Tibial nerve (tissue), 3 donors: ENCODE measurements at regions not wholly inside any gene's neighbourhood (a gene's known extent, or its start where the extent isn't known, plus 50 kb on each side); places are given as distances from the start of the nearest gene placed in this dataset.

Experiments
- POLR2A ChIP-seq, 2 donors: fragments of 450-650 bp; IDR thresholded peaks; one replicate each; pipeline ENCODE4 v1.6.1; 2017; ENCODE audit warnings: antibody characterized with exemption in 2 of 2, mild to moderate bottlenecking in 2 of 2, moderate library complexity in 2 of 2
- TF ChIP-seq, protein P1 (sequence below), 5 experiments: fragments of 200-600 bp in 3 of 5; fragments of 450-650 bp in 2 of 5; sonication (generic) in 3 of 5; IDR thresholded peaks; one replicate each; pipeline ENCODE4 v1.5.1; 2016 to 2019; ENCODE audit warnings: antibody characterized with exemption in 5 of 5, mild to moderate bottlenecking in 3 of 5, moderate library complexity in 2 of 5

DNA sequence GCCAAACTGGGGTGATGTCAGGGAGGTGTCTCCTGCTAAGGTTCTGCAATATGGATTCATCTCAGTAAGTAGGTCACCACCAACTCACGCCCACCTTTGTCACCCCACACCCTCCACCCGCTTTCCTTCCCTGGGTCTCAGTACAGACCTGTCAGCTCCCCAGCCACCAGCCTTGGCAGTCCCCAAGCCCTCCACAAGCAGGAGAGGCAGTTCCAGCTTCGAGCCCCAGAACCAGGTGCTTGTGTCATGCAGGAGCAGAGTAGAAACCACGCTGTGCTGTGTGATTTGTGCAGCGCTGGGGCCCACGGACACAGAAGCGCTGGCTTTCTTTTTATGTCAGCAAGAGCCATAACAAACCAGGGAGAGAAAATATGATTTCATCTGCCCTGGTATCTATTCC is 89.0 kb upstream of the CDH4 start:
- TF ChIP-seq, protein P1, sequence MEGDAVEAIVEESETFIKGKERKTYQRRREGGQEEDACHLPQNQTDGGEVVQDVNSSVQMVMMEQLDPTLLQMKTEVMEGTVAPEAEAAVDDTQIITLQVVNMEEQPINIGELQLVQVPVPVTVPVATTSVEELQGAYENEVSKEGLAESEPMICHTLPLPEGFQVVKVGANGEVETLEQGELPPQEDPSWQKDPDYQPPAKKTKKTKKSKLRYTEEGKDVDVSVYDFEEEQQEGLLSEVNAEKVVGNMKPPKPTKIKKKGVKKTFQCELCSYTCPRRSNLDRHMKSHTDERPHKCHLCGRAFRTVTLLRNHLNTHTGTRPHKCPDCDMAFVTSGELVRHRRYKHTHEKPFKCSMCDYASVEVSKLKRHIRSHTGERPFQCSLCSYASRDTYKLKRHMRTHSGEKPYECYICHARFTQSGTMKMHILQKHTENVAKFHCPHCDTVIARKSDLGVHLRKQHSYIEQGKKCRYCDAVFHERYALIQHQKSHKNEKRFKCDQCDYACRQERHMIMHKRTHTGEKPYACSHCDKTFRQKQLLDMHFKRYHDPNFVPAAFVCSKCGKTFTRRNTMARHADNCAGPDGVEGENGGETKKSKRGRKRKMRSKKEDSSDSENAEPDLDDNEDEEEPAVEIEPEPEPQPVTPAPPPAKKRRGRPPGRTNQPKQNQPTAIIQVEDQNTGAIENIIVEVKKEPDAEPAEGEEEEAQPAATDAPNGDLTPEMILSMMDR (IDR thresholded peaks at IDR 0.05) = no peak
- no peak for TF ChIP-seq POLR2A (IDR thresholded peaks at IDR 0.05)
